Neural cell (in vitro differentiated cells): ENCODE measurements at regions not wholly inside any gene's neighbourhood (a gene's known extent, or its start where the extent isn't known, plus 50 kb on each side); places are given as distances from the start of the nearest gene placed in this dataset.

Experiments used
- CTCF ChIP-seq: fragments of 450-650 bp; IDR thresholded peaks from 2 replicates; pipeline ENCODE4 v1.5.1; 2014; ENCODE audit warnings: antibody characterized with exemption, mild to moderate bottlenecking, moderate library complexity; ENCODE audit not compliant: poor library complexity, severe bottlenecking
- EP300 ChIP-seq: fragments of 450-650 bp; conservative IDR thresholded peaks from 2 replicates; pipeline ENCODE4 v1.6.1; 2014; ENCODE audit warnings: antibody characterized with exemption, mild to moderate bottlenecking, moderate library complexity; ENCODE audit not compliant: poor library complexity, severe bottlenecking
- EZH2 ChIP-seq: fragments of 200-600, 300-800 bp; shearing (Covaris generic), sonication (generic); IDR thresholded peaks from 2 replicates; pipeline ENCODE4 v1.6.1; 2014; ENCODE audit warnings: antibody characterized with exemption, low read length, borderline replicate concordance, mild to moderate bottlenecking; ENCODE audit not compliant: insufficient read depth, poor library complexity, severe bottlenecking
- POLR2AphosphoS5 ChIP-seq: IDR thresholded peaks from 2 replicates; pipeline ENCODE4 v1.6.1; 2012
- RAD21 ChIP-seq: fragments of 450-650 bp; conservative IDR thresholded peaks from 2 replicates; pipeline ENCODE4 v1.6.1; 2014; ENCODE audit warnings: antibody characterized with exemption, mild to moderate bottlenecking, moderate library complexity
- REST ChIP-seq: IDR thresholded peaks from 2 replicates; pipeline ENCODE4 v1.6.1; 2012; ENCODE audit warnings: borderline replicate concordance
- SMC3 ChIP-seq: fragments of 450-650 bp; conservative IDR thresholded peaks from 2 replicates; pipeline ENCODE4 v1.6.1; 2014; ENCODE audit warnings: antibody characterized with exemption, mild to moderate bottlenecking, moderate library complexity; ENCODE audit not compliant: poor library complexity
- TAF1 ChIP-seq: IDR thresholded peaks from 2 replicates; pipeline ENCODE4 v1.6.1; 2012; ENCODE audit warnings: low read depth

GRCh38 chr6:68108233-68108835, 526.7 kb upstream of the ADGRB3 start:
- TF ChIP-seq CTCF (no peak), REST (no peak), POLR2AphosphoS5 (no peak), EZH2 (no peak), EP300 (no peak), TAF1 (no peak), SMC3 (no peak), RAD21 (no peak)
